NCI-H774 (cell line): ENCODE measurements at regions not wholly inside any gene's neighbourhood (a gene's known extent, or its start where the extent isn't known, plus 50 kb on each side); places are given as distances from the start of the nearest gene placed in this dataset.
"Not testable (repeated sequence)": the region's sequence is repeated elsewhere in the genome, so short reads cannot be mapped to it uniquely, and the experiment has no call there.

ENCODE experiments used
- DNase-seq: peaks from one replicate; lab custom pipeline; 2025; lab: John Stamatoyannopoulos, UW

DNA sequence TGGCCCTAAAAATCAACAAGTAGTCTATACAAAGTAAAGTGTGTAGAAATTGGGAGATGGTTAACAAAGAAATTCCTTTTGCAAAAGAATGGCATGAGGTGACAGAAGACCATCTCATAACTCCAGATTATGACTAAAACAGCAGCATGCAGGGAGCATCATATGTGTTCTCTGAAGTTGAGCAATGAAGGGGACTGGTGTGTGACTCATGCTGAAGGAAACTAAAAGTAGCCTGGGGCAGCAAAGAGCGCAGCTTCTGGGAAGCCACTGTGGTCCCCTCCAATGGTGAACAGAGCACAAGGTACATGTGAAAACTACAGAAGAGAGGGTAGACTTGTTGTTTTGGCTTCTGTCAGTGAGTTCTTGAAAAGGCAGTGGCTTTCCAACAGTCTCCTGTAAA, 133.4 kb downstream of the MACC1 start:
- DNase-seq, result no peak

DNA sequence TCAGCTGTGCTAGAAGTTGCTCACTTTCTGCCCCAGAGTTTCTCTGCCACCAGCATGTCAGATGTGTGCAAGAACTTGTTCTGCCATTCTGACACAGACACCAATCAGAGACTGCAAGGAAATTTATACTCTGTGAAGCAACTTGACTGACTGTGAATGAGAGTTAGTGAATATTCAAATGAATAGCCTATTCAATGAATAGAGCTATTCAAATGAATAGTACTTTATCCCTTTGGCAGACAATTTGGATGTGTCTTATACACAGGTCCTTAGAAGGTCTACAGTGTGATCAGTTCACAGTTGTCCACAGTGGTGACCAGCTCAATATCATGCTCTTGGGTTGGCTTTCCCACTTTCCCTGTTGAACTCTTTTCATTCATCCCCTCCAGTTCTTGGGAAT, 138.1 kb downstream of the MACC1 start:
- no peak for DNase-seq

DNA sequence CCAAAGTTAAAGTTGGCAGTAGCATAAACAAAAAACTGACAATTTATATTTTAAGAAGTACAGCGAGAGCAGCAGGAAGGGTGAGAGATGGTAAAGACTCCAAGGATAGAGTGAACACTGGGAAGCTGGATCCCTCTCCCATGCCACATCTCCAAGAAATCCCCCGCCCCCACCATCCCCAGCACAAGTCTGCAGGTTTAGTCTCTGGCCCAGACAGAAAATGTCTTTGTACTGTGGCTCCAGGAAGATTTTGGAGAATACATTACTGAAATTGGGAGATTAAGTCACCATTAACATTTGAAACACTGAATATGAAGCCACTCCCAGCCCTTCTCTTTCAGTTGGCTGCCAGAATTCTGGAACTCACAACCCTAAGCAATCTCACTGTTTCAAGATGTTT, 140.3 kb downstream of the MACC1 start:
- no peak for DNase-seq

DNA sequence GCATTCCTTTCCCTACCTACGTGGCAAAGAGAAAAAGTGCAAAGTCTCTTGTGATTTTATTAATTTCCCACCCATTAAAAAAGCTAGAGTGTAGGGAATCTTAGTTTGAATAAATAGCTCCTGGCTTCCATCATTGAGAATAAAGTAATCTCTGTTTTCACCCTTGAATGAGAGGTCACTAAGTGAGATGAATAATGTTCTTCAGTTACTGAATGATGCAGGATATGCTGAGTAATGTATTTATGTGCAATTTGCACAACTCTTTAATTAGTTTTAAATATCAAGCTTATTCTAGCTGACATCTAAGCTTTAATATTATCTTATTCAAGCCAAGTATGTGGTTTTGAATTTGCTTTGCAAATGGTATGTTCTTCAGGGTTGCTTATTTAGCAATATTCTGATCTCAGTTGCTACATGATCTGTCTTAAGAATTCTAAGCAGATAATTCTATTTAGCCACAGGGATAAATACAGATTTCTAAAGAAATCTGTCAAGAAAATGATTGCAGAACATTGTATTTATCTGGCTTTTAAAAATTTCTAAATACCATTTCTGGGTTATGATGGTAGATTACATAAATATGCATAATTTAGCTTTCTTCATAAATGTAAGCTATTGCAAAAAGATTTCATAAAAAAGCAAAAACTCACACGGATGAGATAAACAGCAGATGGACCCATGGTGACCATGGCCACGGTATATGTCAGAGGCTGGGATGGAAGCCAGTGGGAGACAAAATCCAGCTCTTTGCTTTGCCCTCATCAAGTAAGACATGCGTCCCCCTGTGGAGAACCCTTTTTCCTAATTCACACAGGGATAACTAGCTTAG, 141.0 kb downstream of the MACC1 start:
- DNase-seq, result no peak

DNA sequence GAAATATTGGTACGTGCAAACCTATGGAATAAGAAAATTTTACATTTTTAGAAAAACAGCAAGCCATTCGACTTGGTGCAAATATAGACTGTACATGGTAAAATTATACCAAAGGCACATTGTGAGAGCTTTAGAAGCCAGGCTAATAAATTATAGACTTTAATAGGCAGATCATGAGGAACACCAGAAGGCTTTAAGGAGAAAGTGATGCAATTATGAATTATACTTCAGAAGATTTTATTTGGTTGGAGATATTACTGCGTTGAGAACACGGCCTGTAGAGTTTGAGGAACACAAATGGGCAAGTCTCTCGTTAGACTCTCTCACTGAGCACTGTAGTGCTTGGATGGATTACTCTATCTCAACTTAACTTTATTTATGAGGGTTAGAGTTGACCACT, 141.7 kb downstream of the MACC1 start:
- DNase-seq, result no peak

DNA sequence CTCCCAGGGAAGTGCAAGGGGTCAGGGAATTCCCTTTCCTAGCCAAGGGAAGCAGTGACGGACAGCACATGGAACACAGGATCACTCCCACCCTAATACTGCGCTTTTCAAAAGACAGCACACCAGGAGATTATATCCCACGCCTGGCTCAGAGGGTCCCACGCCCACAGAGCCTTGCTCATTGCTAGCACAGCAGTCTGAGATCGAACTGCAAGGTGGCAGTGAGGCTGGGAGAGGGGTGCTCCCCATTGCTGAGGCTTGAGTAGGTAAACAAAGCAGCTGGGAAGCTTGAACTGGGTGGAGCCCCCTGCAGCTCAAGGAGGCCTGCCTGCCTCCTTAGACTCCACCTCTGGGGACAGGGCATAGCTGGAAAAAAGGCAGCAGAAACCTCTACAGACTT, 149.2 kb downstream of the MACC1 start:
- not testable (repeated sequence) for DNase-seq

DNA sequence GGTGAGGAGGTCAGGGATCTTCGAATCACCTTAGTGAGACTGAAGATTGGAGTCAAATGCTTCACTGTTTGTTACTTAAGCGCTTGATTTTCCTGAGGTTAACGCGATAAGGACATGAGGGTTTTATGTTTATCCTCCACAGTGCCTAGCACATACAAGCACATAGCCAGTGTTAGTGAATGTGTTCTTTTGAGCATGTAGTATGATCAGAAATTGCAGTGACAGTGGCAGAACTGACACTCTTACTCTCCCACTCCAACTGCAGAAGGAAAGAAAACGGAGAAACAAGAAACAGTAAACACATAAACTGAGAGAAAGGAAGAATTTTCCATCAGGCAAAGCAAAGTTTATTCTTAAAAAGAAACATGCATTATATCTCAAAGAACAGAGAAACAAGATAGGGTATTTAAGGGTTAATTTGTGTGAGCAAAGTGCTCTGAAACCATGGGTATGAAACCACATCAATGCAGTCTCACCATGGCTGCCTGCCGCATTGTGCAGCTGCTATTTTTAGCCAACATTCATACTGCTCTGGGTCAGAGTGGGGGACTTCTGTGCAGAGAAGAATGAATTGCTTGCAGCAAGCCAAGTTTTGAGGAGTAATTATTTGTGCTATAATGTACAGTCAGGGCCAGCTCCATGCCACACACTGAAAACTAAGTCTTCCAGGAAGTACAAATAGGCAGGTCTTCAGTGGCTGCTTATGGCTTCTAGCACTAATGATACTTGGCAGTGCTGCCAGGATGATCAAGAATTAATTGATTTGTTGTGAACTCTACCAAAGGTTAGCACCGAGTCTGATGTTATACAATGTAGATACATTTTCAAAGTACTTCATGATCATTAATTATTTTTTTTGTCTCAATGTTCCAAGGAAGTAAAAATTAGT, 152.0 kb downstream of the MACC1 start:
- no peak for DNase-seq

DNA sequence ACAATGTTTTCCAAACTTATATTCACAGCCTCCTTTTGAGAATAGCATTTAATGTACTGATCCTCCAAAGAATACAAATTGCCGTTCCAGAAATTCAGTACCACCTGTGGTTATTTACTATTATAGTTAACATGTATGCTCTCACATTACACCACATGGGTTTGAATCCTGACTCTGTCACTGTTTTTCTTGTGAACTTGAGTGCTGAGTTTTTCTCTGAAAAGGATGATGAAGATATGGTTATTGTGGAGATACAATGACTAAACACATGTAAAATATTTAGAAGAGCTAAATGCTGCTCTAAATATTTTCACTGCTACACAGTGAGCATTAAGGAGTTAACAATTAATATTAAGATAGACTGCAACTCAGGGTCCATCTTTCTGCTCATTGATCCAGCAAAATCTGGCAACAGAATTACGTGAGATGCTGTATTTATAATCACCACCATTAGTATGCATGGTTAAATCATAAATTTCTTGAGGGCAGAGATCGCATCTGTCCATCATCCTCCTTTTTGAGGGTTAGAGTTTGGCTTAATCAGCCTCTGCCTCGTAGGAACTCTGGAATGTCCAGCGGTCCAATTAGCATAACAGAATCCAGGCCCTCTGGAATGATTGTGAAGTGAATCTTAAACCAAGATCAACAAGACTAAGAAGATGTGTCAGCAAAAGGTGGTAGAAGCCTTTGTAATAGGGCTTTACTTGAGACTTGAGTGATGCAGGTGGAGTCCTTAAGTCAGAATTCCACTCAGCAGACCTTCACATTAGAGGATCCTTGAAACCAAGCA, 152.8 kb downstream of the MACC1 start:
- no peak for DNase-seq

DNA sequence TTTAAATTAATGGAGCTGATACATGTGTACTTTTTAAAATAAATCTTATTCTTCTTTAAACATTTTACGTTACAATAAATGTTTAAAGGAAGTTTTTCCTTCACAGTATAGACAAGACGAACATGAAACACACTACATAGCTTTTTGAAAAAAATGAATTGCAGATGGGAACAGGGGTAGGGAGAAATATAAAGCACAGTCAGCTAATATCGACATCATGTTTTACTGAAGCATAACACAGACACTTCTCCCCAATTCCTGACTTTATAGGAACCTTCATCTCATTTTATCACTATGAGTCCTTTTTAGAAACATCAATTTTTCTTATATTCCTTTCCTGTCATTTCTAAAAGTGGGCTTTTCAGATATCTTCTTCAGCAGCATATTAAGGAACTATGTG, 153.5 kb downstream of the MACC1 start:
- DNase-seq, result no peak

DNA sequence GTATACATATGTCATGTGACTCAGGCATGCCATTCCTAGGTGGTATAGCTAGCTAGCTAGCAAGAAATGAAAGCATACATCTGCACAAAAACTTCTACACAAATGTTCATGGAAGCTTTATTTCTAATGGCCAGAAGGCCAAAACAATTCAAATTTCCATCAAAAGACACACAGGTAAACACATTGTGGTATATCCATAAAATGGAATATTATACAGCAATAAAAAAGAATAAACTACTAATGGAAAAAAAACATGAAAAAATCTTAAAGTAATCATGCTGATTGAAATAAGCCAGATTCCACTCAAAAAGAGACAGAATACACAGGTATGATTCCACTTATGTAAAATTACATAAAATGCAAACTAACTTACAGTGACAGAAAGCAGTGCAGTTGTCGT, 154.3 kb downstream of the MACC1 start:
- DNase-seq, result no peak

DNA sequence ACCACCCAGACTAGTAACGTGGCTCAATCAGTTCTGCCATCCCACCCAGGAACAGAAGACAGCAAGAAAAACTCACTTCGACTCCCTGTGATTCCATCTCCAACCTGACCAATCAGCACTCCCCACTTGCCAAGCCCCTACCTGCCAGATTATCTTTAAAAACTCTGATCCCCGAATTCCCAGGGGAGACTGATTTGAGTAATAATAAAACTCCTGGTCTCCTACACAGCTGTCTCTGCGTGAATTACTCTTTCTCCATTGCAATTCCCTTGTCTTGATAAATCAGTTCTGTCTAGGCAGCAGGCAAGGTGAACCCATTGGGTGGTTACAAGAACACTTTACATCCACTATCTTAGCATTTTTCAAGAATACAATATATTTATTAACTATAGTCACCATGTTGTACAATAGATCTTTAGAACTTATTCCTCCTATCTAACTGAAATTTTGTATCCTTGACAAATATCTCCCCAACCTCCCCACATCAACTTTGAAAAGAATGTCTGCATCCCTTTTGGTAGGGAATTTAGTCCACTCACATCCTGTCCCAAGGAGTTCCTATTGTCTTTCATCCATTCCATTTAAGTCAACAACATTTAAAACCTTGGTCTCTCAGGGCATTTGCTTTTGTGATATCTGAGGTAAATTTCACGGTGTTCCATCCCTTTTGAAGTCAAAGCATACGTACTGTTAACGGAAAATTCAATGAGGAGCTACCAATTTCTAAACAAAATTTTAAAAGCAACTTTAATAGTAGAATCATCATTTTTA, 163.7 kb downstream of the MACC1 start:
- DNase-seq, result no peak

DNA sequence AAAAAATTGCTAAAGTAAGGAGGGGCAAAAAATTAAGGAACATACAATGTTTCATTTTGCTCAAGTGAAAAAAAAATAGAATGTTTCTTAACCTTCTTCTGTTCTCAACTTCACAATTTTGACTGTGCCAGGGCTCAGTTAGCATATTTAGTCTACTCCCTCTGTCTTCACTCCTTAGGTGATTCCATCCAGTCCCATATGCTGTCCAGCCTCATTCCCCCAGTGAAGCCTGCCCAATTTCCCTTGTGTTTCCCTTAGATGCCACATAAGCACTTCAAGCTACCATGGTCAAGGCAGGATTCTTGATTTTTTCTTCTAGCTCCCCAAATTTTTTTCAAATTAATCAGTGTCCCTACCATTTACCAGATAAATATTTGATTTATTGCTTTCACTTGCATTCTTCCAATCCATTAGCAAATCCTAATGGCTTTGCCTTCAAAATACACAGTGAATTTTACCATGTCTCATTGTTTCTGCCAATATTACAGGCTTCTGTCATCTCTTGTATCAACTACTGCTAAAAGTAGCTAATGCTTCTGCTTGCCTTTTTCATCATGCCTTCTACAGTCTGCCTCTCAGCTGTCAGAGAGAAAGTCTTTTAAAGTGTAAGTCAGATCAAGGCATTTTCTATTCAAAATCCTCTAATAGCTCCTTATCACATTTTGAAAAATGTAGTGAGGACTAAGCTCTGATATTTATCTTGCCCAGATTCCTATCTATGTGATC, 166.8 kb downstream of the MACC1 start:
- DNase-seq, result no peak

DNA sequence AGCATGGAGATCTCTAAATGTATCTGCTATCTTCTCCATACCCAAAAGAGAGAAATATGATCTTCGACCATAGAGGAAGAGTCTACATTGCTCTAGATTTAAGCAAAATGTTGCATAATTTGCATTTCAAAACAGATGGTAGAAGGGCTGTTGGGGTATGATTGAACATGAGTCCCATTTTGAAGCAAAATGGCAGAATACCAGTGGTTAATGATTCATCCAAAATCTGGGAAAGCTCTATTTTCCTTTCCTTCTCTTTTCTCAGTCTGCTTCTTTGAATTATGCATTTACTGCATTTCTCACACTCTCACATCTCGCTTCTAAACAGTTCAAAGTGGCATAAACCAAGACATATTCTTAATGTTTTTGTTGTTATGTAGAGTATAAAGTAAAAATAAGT, 178.5 kb downstream of the MACC1 start:
- no peak for DNase-seq

DNA sequence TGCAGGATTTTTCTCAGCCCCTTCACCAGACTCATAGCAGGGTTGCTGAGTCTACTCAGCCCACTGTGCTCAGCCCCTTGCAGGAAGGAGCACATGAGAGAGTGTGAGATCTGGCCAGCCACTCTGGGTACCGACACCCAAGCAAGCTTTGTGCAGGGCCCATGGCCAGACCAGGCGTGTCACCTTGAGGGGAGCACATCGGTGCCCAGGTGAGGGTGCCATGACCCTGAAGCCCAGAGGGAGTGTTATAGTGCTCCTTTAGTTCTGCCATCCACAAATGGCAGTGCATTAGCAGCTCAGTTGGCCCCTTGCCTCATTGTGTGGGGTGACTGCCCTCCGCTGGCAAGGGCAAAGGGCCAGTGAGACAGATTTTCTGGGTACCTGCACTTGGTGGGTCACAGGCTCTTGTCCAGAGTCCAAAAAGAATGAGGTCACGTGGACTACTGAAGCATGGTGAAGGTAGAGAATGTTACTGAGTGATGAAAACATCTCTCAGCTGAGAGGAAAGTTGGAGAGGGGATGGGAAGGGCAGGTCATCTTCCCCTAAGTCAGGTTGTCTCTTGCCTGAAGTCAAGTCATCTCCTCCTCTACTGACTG, 181.8 kb downstream of the MACC1 start:
- DNase-seq, result no peak

DNA sequence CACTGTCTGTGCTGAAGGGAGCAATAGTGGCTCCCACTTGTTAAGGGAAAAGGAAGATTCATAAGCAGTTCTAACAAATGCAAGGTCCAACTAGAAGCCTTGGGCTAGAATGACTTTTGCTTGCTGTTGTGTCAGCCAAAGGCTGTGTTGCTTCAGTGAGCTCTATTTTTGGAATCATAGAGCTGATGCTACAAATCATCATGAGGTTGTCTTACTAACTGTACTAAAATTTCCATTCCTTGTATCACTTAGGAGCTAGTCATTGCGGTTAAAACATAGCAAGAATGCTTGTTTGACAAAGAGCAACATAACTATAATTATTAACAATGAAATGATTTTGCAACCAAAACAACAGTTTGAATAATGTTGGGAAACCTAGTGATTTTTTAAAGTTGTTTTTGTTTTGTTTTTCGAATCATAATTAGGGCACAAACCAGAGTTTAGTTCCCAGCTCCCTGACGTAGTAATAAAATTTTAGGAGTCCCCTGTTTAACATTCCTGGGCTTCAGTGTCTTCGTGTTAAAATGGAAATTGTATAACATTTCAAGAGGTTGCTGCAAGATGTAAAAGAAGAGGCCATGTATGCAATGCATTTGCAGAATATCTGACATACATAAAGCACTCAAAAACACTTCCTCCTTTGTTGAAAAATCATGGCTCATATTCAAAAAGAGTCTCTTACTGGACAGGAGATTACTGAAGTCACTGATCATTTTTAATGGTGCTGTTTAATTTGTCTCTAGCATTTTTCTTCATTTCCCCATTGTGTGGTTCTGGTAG, 183.4 kb downstream of the MACC1 start:
- no peak for DNase-seq

DNA sequence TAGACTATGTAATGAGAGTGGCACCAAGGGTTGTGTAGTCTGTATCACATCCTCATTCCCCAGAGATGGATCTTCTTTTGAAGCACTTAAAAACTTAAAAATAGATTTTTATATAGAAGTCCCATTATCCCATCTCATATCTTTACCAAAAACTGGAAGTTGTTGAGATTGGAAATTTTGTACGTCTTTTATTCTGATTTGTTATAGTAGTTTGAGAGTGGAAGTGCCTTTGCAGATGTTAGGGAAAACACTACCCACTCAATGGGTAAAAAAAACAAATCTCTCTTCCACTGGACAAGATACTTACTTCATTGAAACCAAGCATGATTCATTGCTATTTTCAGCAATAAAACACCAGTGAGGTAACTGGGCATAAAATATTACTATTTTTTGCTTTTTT, 184.4 kb downstream of the MACC1 start:
- DNase-seq, result no peak

DNA sequence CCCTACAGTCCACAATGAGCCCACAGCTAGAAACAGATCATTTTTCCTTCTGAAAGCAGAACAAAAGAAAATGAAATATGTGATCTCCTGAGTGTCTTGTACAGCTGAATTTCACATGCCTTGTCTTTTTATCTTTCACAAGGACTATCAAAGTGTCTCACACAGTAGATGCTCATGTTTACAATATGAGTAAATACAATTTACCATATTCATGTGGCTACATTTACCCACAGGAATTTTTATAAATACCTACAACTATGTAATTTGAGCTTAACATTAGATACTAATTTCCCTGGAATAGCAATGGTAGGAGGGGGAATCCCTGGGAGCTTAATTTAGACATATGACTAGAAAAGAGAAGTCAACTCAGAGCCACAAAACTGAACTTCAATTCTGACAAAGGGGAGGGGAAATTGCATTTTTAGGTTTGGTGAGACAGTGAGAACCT, 186.2 kb downstream of the MACC1 start:
- DNase-seq, result no peak

DNA sequence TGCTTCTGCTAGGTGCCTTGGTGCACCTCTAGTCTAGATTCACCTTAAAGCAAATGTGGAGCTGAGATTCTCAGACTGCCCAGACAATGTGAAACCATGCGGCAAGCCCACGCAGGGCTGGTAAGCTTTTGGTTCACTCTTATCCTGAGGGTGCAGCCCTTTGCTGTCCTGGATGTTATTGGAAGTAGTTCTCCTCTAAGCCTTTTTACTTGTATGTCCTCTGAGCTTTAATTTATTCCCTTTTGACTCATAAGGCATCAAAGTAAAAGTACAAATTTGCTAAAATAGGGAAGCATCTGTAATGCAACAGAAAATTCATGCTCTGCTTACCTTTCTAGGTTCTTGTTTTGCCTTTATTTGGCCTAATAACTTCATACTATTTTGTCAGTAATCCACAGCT, 186.8 kb downstream of the MACC1 start:
- DNase-seq, result no peak

DNA sequence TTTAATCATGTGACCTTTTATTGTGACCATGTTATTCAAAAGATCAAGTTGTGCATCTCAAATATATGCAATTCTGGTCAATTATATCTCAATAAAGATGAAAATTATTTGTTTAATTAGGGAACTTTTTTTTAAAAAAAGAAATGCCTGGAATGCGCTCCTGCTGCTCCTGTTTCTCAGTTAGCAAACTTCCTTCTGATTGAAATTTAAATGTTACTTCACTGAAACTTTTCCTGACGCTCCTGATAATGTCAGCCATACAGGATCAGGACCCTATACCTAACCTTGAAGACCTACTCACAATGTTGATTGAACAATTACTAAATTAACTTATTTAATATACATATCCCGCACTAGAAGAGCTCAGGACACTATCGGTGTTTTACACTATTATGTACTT, 190.4 kb downstream of the MACC1 start:
- no peak for DNase-seq

DNA sequence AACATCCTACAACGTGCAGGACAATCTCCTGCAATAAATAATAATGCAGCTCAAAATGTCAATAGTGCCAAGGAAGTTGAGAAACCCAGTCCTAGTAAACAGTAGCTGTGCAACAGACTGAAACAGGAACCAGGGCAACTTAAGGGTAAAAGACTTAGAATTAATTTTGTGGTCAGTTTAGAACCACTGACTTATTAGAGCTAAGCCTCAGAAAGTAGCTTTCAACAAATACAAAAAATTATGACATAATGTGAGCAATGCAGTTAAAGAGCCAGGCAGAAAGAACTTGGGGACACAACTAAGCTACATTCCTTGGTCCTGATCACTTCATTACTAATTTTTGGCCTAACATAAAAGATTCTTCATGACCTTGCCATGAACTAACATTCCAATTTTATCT, 195.4 kb downstream of the MACC1 start:
- DNase-seq, result no peak
